Stimulated activated CD4-positive, alpha-beta T cell treated with anti-CD3 and anti-CD28 coated beads, Interleukin-1b, Interleukin-23, amount 100 ng/mL, for 1 hour (primary cell): ENCODE measurements at regions not wholly inside any gene's neighbourhood (a gene's known extent, or its start where the extent isn't known, plus 50 kb on each side); places are given as distances from the start of the nearest gene placed in this dataset.

Experiments
- DNase-seq, 2 donors: peaks; one replicate each; pipeline ENCODE4 v3.0.0-alpha.2; 2020; ENCODE audit warnings: low read depth in 2 of 2

DNA sequence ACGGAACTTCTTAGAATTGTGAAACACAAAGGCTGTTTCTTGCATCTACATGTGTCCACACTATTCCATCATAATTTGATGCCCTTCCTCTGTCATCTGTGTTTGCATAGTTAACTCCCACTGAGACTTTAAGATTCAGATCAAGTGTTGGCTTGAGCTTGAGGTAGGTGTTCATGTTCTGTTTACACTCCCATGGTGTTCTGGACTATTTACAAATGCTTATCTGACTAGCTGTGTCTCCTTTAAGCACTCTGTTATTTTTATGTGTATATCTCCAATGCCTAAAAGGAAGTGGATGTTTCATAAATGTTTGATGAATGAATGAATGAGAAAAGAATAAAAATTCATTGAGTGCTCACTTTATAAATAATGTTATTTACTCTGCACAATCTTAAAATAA is 622.7 kb downstream of the RAB28 start:
- no peak for DNase-seq

DNA sequence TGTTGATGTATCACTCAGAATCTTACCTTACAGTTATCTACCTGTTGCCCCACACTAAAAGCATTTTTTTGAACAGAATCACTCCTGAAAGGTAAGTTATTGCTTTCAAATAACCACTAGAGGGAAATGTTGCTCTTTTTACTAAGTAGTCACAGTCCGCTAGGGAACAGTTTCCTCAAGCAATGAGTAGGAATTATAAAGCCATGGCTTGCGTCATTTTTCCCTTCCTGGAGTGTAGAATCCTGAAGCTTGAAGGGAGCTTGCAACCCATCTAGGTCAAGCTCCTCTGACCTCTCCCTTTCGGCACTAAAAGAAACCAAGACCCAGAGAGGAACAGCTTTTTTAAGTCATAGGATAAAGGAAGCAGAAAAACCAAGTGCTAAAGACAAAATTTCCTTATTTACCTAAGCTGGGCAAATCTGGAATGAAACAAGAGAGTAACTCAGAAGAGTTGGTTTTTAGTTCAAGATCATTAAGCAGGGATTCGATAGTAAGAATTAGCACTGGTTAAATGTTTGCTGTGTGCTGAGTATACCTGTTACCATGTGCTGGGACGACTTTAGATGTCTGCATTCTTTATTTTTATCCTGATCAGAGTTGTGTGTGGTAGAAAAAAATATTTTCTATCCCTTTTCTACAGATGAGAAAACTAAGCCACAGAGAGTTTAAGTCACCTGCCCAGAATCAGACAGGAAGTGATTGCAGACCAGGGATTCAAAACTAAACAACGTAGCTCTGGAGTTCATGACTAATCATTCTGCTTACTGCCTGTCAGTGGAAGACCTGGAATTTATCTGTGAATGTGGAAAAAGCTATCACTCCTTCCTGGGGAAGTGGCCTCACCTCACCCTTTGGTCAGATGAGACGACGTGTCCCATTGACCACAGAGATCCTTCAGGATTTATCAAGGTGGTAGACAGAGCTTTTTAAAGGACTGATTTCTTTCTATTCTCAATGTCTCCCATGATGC is 631.5 kb downstream of the RAB28 start:
- DNase-seq, result no peak

DNA sequence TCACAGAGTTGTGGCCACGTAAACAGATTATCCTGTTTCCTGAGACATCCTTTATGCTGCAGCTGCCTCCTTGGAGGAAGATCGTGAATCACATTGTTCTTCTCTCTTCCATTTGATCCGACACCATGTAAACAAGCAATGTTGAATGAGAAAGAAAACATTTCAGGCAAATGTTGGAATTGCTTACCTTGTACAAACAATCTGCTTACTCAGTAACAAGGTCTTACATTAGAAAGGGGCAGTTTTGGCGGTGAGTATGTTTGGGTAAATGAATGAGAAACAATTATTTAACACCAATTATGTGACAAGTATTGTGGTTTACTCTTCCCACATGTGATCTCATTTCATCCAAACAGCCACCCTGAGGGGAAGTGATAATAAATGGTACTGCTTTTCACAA is 637.8 kb downstream of the RAB28 start:
- DNase-seq, result no peak

DNA sequence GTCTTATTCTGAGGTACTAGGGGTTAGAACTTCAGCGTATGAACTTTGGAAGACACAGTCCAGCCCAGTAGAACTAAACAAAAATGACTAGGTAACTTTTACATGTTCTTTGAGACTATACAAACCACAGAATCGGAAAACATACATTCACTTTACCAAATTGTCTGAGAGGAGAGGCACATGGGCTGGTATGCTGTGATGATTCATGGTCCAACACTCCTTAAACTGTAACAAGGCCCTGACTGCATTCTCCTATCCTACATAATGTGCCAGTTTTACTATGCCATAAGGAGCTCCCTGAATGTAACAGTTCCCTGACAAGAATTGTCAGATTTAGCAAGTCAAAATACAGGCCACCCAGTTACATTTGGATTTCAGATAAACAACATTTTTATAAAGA is 640.0 kb downstream of the RAB28 start:
- no peak for DNase-seq

DNA sequence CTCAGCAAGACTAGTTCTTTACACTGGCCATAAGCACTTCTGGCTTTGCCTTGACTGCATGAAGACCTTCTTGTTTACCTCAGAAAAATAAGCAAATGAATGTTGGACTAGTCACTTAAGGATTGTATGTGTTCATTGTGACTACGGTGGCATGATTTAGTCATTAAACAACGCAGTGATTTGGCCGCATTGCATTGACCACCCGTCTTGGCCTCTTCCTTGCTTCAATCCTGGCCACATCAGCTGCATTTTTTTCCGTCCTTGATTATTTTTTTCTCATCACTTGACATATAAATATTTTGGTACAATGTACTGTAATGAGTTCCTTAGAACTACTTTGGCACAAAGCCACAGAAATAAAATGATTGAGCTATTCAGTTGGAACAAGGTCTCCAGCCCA is 656.2 kb downstream of the RAB28 start:
- DNase-seq, result no peak

DNA sequence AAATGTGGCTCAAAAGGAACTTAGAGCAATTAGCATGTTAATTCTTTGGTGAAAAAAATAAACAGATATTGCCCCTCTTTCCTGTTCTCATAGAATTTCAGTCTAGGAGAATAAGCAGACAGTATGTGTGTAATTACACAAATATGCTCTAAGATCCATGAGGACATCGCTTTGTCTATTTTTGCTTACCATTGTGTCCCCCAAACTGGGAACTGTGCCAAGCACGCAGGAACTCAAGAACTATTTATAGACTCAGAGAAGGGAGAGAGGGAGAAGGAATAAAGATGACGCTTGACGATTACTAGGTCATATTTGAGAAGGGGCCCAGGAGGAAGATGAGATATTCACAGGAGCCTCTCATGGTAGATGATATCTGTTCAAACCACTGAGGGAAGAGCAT is 692.6 kb downstream of the RAB28 start:
- no peak for DNase-seq

DNA sequence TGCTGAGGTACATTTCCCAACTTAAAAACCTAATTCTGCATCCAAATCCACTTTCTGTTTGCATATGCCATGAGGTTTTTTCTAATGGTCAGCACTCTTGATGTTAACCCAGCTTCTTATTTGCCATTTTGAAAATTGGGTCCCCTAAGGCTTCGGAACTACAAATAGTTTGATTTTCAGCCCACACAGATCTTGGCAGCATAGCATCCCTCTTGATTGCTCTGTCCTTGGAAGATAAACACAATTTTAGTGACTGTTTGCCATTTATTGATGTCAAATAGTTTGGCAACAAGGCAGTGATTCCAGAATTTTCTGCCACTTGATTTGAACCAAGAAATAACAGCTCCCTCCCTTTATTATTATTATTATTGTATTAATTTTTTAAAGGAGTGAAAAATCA is 696.9 kb downstream of the RAB28 start:
- no peak for DNase-seq

DNA sequence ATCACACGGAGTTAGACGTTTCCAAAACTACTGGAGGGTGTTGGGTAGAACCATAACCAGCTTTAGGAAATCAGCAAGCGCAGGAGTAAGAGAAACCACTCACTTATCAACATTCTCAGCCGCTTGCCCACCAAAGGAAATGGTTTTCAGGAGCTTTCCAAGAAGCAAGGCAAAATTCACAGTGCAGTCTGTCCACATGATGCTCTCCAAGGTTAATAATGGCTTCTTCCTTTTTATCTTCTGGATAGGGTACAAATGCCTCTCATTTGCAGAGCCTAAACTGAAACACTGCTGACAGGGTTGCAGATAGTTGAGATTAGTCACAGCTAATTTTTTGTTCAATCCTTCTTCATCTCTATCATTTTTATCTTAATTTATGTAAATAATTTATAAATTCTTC is 705.4 kb downstream of the RAB28 start:
- no peak for DNase-seq

DNA sequence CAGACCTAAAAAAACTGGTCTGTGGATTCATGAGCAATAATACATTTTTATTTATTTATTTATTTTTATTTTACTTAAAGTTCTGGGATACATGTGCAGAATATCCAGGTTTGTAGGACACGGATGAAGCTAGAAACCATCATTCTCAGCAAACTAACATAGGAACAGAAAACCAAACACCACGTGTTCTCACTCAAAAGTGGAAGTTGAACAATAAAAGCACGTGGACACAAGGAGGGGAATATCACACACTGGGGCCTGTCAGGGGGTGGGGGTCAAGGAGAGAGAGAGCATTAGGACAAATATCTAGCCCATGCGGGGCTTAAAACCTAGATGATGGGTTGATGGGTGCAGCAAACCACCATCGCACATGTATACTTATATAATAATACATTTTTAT is 705.9 kb downstream of the RAB28 start:
- DNase-seq, result no peak

DNA sequence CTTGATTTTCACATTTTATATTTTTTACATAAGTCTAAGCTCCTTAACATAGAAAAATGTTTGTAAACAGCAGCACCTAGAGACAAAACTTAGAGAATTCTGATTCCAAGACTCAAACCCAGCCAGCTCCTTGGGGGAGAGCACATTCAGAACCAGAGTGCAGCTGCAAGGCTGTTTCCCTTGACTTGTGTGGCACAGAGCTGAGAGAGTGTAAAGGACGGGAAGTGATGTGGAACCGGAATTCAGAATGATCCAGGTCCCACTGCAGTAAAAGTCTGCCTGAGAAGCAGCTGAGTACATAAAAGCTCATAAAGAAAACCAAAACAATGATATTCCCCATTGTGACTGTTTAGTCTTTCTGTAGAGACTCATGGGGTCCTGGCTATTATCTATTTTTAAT is 713.8 kb downstream of the RAB28 start:
- no peak for DNase-seq

DNA sequence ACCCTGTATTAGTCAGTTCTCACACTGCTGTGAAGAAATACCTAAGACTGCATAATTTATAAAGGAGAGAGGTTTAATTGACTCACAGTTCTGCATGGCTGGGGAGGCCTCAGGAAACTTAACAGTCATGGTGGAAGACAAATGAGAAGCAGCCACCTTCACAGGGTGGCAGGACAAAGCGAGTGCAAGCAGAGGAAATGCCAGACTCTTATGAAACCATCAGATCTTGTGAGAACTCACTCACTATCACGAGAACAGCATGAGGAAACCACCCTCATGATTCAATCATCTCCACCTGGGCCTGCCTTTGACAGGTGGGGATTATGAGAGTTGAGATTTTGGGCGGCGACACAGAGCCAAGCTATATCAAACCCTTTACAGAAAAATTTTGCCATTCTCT is 722.4 kb downstream of the RAB28 start:
- DNase-seq, result no peak

DNA sequence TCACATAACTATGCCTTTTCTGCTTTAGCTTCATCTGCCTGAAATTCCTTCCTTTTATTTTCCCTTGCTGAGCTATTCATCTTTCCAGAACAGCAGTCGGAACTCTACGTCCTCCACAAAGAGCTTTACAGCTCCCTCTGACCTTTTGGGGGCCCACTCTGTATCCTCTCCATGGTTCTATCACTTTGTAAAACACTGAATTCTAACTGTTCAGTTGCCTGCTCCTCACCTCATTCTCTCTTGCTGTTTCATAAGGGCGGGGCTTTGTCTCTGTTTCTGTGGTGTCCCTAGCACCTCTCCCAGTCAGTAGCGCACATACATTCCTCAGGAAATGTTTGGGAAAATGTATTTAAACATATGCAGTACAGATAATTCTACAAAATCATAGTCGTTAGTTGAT is 737.0 kb downstream of the RAB28 start:
- no peak for DNase-seq

DNA sequence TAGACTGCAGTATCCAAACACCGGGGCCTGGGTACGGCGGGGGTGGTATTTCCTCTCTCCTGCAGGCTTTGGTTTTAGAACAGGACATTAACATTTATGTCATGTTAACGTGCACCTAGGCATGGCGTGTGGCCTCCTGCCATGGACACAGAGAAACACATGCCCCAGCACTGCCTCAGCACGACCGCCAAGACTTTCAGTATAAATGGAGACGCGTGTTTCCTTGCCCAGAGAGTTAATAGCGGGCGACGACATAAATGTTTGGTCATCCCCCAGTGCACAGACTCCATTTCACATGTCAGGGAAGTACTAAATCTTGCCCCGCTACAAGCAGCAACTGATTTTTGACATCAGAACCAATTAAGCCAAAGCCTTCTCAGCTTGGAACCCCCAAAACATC is 737.9 kb downstream of the RAB28 start:
- DNase-seq, result no peak

DNA sequence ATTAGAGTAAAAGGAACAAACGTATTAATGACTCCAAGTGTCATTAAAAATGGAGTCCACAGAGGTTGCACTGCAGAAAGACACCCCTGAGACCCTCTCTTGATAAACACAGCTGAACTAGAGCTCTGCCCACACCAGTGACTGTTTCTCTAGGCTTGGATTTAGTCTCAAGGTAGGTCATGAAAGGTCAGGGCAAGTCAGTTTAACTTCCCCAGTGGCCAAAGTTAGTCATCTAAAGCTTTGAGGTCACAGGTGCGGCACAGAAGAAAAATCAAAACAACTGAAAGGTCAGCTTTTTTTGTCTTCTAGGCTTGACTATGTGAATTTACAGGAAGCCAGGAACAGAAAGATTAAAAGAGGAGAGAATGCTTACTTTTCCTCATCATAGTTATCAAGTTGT is 749.6 kb downstream of the RAB28 start:
- DNase-seq, result no peak

DNA sequence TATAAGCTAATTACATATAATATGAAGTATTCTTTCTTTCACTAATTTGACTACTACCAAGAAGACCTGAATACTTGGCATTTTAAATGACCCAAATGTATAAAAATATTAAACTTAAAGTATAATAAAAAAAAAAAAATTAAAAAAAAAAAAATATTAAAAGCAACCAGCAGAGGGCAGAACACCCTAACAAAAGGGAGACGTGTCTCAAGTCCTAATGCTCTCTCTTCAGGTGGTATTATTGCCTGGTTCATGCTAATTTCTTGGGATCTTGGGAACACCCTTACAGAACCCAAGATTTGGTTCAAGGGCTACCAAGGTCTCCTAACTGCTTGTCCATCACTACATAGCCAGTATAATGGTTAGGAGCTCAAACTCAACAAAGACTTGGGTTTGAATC is 754.8 kb downstream of the RAB28 start:
- DNase-seq, result no peak

DNA sequence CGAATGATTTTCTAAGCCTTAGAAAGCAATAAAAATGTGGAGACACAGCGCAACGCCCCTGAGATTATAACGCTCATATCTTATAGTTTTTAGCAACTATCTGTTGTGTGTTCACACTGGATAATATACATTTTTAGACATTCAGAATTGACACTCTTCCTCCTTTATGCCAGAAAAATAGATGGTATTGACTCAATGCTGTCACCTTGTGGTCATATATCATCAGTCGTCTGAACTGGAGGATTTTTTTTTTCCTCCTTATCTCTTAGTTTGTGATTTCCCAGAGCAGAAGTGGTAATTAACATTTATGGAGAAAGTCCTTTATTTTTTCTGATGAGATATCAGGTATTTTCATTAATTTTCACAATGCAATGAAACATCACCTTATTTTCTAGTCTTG is 759.6 kb downstream of the RAB28 start:
- no peak for DNase-seq

DNA sequence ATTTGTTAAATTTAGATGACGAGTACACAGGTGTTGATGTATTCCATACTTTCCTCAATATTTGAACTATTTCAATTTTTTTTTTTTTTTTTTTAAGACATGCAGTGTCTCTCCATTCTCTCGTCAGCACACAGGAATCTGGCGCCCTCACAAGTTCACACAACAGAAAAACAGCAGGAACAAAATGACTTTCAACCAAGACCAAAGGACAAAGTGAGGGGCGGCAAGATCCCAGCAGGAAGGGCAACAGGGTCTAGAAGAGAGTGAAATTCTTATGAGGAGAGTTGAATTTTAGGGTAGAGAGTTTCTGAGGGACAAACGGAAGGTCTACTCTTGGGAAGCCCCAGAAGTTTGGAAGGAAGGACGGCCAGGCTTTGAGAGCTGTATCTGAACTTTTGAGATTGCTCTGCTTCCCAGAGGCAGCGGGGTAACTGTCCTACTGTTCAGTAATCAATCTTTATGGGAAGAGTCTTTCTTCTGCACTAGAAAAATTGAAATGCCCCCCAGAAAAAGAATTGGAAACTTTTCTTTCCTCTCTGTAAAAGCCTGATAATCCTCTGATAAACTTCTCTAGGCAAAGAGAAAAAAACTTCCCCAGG is 760.2 kb downstream of the RAB28 start:
- DNase-seq, result no peak

DNA sequence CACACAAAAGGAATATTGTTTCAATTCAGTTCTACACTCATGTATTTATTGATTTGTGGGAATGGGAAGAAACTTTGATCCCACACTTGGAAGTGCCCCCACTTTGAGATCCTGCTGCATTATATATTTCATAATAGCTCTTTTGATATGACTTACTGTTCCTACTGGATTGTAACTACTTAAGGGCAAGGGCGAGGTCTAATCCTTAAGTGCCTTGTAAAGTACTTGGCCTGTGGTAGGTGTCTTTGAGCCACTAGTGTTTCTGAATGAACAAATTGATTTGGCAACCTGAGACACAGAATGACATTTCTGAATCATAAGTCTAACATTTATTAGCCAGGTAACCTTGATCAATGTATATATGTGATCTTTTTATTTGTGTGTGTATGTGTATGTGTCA is 767.2 kb downstream of the RAB28 start:
- no peak for DNase-seq

DNA sequence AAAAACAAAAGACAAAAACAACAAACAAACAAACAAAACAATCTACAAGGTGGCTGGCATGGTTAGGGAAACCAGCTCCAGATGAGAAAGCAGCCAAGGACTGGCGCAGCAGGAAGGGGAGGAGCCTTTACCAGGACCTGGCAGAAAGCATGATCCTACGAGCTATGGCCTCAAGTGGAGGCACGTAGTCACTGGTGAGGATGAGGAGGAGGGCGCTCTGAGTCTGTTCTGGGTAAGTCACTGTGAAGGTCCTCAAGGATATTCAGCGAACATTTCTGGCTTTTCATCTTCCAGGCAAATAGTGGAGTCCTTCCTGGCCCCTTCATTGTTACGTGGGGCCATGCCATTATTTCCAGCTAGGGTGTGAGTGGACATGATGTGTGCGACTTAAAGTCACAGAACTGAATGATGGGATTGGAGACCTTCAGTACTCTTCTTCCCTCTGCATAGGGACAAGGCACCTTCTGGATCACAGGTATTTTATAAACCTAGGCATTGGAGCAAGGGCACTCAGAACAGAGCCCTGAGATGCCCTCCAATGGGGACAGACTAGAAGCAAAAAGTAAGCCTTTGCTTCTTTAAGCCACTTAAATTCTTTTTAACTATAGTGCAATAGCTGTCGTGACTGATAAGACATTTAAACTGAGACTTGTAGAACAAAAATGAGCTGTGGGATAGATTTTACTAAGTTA is 771.3 kb downstream of the RAB28 start:
- no peak for DNase-seq

DNA sequence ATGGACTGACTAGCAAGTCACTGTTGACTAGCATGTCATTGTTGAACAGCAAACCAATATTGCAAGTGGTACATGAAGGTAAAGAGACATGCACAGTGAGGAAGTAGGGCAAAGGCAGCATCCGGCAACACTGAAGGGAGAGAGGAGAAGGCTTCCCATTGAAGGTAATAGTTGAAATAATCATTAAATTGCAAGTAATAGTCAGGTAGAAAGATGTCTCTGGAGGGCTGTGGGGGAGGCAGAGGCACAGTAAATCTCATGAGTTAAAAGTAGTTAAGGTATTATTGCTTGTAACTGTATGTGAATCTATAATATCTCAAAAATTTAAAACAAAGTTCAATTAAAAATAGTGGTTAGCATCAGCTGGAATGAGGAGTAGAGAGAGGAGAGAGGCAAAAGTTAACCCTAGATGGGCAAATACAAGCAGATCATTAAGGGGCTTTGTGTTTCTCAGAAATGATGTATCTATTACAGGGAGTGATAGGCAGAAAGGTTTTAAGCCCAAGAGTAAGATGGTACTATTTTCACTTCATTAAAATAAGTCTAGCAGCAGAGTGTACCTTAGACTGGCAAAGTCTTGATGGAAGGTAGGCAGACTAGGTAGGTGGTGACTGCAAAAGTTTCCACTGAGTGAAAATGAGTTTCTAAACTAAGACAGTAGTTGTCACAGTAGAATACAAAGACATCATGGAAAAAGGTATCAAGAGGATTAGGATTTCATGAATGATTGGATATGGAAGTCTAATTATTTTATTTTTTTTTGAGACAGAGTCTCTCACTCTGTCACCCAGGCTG is 776.6 kb downstream of the RAB28 start:
- no peak for DNase-seq

DNA sequence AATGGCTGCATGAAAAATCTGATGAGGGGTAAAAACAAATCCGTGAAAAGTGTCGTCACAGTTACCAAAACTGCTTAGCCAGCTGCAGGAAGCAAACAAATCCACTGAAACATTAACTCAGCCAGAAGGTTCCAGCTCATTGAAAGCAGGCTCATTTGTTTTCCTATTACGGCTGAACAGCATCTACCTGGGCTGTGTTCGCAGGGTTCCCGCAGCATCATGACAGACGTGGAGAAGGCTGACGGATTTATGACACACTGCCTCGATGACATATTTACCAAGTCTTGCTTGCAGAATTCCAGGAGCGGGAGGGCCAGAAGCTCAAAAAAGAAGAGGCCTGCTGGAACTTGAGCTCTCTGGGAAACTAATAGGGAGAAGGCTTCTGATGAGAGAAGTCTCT is 781.1 kb downstream of the RAB28 start:
- DNase-seq, result no peak

DNA sequence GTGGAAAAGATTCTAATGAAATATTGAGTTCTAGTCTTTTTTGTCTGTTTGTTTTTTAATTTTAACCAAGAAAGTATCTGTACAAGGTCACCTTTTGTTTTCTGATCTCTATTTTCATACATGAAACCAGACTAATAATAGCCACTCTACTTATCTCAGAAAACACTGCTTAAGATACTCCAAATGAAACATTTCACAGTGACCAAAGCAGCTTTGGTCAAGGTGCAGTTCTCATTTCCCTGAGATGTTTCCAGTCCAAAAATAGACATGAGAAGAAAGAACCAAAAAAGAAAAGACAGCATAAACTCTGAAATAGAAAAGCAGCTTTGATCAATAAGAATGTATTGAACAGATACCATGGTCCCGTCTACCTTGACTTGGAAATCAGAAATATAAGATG is 782.8 kb downstream of the RAB28 start:
- DNase-seq, result no peak
